RCC 7860 (cell line): ENCODE measurements at regions not wholly inside any gene's neighbourhood (a gene's known extent, or its start where the extent isn't known, plus 50 kb on each side); places are given as distances from the start of the nearest gene placed in this dataset.

Experiments
- DNase-seq: peaks from one replicate; pipeline ENCODE4 v3.0.0-alpha.2; 2015; ENCODE audit warnings: low spot score
- FAIRE-seq: peaks from 2 replicates; lab custom pipeline; 2012; peaks lifted over from hg19 to GRCh38; lab: Jason Lieb, UNC

GRCh38 chr1:88378560-88378959, 305.5 kb upstream of the PKN2 start:
- no peak for DNase-seq
- FAIRE-seq = no peak

DNA sequence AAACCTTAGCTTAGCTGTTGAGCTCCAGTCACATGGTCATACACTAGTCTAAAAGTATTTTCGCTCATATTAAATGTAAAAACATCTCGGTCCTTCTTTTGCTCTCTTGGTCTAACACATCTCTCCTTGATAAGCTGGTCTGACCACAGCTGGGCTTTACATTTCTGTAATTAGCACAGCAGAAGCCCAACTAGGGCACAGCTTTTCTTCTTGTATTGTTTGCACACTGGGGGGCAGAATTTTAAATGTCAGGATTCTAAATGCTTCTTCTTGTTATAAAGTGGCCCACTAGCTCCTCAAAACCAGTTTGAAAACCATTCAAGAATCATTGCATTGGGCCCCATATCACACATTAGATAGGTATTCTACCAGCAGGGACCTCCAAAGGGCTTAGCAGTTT, 289.1 kb upstream of the PKN2 start:
- no peak for FAIRE-seq
- no peak for DNase-seq

GRCh38 chr1:88398338-88398737, 285.7 kb upstream of the PKN2 start:
- FAIRE-seq (no peak), DNase-seq (no peak)

DNA sequence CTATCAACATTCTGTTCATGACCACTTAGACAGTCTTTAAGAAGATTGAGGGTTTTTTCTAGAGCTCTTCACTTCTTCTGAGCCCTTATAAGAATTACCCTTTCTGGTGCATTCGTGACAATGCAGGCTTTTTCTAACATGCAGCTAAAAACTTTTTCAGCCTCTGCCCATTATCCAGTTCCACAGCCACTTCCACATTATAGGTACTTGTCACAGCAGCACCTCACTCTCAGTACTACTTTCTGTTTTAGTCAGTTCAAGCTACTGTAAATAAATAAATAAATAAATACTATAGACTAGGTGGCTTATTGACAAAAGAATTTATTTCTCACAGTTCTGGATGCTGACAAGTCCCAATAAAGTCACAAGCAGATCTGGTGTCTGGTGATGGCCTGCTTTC, 284.4 kb upstream of the PKN2 start:
- FAIRE-seq (no peak), DNase-seq (no peak)

GRCh38 chr1:88401313-88401712, 282.8 kb upstream of the PKN2 start:
- DNase-seq (no peak), FAIRE-seq (no peak)

- DNase-seq (no peak), FAIRE-seq (no peak)
These were observed 279.5 kb upstream of the PKN2 start for GRCh38 chr1:88404582-88404981.

DNA sequence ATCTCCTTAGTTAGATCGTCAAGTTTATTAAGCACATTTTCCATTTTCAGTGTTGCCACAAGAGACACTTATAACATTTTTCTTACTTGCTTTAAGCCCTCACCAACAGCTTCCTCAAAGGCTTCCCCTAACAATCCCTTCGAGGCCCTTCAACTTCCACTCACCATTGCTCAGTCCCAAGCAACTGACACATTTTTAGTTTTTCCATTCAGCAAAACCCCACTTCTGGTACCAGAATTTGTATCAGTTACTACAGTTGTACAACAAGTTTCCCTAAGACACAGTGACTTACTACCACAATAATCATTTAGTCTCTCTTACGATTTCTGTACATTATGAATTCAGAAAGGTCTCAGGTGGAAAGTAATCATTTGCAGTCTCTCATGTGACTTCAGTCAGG, 276.8 kb upstream of the PKN2 start:
- DNase-seq (no peak), FAIRE-seq (no peak)

- no peak for FAIRE-seq
These were observed 262.1 kb upstream of the PKN2 start for GRCh38 chr1:88421997-88422396.

GRCh38 chr1:88433556-88433955, 250.5 kb upstream of the PKN2 start:
- DNase-seq = no peak
- no peak for FAIRE-seq

More at GRCh38 chr1:88421997-88422396, 262.1 kb upstream of the PKN2 start:
- no peak for DNase-seq

- FAIRE-seq = no peak
- DNase-seq = no peak
These were observed 249.2 kb upstream of the PKN2 start for GRCh38 chr1:88434836-88435235.

DNA sequence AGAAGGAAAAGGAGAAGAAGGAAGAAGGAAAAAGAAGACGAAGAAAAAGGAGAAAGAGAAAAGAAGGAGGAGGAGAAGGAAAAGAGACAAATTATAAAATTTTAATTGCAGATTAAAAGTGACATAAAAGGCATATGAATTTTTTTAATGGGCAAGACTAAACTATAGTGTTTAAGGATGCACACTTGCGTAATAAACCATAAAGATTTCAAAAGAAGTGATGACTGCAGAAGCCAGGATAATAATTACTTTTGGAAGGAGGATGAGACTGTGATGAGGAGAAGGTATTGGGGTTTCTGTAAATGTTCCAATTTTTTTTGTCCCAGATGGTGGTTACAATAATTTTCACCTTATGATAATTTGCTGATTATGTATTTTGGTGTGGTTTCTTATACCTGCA, 243.1 kb upstream of the PKN2 start:
- no peak for FAIRE-seq
- DNase-seq = no peak

GRCh38 chr1:88451856-88452255, 232.2 kb upstream of the PKN2 start:
- FAIRE-seq (no peak), DNase-seq (no peak)

GRCh38 chr1:88453295-88453694, 230.8 kb upstream of the PKN2 start:
- no peak for FAIRE-seq
- no peak for DNase-seq

DNA sequence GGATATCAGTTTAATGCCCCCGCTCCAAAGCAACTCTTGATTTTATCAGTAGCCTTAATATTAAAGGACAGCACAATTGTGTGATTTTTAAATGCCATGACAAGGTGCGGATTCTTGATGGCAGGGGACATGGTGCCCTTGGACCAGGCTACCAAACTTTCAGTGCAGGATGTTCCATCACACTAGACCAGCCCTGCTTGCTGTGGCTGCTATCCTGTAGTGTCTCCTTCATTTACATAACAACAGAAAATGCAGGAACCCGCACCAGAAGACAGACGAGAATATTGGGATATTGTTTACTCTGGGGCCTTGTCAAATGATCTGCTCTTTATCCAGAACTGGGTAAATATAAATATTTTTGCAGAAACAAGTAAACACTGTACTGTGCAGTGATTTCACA, 229.3 kb upstream of the PKN2 start:
- FAIRE-seq (no peak), DNase-seq (no peak)

- DNase-seq (no peak), FAIRE-seq (no peak)
These were observed 228.3 kb upstream of the PKN2 start for GRCh38 chr1:88455621-88456256.

- no peak for DNase-seq
- FAIRE-seq = no peak
These were observed 226.9 kb upstream of the PKN2 start for GRCh38 chr1:88457197-88457596.

GRCh38 chr1:88461007-88461406, 223.1 kb upstream of the PKN2 start:
- DNase-seq (no peak), FAIRE-seq (no peak)

- no peak for DNase-seq
- FAIRE-seq = no peak
These were observed 222.0 kb upstream of the PKN2 start for GRCh38 chr1:88462096-88462487.

GRCh38 chr1:88462488-88463261, 221.4 kb upstream of the PKN2 start:
- DNase-seq (no peak), FAIRE-seq (no peak)

DNA sequence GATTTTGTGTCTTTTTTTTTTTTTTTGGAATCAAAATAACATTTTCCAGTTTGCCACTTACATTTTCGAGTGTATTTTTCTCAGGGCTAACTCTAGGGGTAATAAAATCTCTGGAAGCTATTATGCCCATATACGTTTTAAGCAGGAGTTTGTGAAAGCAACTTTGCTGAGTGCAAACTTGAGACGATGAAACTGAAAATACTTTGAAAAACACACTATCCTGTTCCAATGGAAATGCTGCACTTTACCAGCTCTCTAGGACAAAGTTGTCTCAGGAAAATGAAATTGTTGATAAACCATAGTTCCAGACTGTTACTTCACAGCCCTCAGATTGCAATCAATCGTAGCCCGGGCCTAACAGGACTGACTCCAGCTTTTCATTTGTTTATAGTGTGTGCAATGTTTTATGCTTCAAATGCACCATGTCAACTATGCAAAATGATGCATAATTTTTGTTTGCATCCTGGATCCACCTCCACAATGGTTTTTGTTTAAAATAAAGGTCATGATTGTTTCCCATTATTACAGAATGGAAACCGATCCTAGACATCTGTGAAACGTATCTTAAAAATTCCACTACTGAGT, 220.6 kb upstream of the PKN2 start:
- FAIRE-seq = no peak
- no peak for DNase-seq

- FAIRE-seq = no peak
These were observed 218.1 kb upstream of the PKN2 start for GRCh38 chr1:88466011-88466410.

DNA sequence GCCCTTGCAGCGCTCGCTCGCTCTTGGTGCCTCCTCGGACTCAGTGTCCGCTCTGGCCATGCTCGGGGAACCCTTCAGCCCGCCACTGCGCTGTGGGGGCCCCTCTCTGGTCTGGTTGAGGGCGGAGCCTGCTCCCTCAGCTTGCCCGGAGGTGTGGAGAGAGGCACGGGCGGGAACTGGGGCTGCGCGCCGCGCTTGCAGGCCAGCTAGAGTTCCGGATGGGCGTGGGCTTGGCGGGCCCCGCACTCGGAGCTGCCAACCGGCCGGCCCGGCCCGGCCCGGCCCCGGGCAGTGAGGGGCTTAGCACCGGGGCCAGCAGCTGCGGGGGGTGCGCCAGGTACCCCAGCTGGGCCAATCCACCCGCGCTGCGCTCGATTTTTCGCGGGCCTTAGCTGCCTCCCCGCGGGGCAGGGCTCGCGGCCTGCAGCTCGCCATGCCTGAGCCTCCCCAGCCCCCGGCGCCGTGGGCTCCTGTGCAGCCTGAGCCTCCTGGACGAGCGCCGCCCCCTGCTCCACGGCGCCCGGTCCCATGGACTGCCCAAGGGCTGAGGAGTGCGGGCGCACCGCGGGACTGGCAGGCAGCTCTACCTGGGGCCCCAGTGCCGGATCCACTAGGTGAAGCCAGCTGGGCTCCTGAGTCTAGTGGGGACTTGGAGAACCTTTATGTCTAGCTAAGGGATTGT, 217.0 kb upstream of the PKN2 start:
- no peak for DNase-seq
- FAIRE-seq = no peak

More at GRCh38 chr1:88466011-88466410, 218.1 kb upstream of the PKN2 start:
- no peak for DNase-seq
